8988T (cell line): ENCODE measurements at regions not wholly inside any gene's neighbourhood (a gene's known extent, or its start where the extent isn't known, plus 50 kb on each side); places are given as distances from the start of the nearest gene placed in this dataset.
"Not testable (repeated sequence)": the region's sequence is repeated elsewhere in the genome, so short reads cannot be mapped to it uniquely, and the experiment has no call there.

Experiments
- DNase-seq: peaks from one replicate; pipeline ENCODE4 v3.0.0; 2011

DNA sequence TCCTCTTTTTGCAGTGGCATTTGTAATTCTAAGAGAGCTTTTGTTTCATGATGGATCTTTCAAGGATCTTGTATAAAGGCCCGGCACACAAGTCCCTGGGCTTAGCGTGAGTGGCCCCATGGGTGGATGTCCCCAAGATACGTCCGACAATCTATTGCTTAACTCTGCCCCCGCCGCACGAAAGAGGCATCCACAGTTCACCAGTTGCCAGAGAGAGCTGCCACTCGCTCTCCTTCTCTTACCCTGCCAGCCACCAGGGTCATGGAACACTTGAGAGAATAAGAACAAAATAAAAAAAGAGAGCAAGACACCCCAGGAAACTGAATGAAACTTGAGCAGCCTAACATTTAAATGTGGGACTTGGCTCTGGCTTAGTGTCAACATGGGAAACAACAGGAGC, 92.3 kb downstream of the CTAGE1 start:
- DNase-seq, result no peak

DNA sequence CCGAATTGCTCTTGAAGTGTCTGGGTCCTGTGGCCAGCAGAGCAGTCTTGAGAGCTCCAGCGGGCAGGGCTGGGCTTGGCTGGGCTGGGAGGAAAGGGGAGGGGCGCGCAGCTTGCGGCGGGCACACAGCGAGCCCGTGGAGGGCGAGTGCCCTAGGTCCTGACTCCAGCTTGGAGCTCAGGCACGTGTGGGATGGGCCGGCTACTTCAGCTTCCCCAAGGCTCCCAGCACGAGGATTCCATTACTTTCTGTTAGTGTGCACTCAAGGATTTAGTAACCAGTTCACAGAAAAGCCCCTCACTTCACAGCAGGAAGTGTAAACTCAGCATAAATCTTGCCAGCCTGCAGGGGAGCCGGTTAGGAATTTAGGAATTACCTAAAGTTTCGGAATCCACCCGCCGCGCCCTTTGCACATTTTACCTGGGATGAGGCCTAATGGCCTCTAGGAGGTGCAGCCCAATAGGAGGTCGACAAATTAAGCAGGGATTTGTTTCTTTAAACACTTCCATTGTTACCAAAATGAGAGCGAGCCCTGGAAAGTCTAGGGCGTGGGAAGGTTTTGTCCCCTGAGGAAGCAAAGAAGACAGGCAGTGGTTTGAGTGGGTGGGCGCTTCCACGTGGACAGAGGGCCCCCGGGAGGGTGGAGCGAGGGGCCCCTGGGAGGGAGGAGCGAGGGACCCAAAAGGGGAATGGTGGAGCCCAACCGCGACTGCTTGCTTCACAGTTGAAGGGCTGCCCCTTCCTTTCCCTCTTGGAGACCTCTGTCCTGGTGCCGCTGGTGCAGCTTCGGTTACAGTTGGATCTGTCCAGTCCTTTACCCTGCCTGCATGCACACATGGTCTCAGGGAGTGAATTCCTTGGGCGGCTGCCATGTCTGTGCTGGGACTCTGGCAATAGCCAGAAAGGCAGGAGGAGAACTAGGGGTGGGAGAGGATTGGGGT, 93.3 kb downstream of the CTAGE1 start:
- no peak for DNase-seq

DNA sequence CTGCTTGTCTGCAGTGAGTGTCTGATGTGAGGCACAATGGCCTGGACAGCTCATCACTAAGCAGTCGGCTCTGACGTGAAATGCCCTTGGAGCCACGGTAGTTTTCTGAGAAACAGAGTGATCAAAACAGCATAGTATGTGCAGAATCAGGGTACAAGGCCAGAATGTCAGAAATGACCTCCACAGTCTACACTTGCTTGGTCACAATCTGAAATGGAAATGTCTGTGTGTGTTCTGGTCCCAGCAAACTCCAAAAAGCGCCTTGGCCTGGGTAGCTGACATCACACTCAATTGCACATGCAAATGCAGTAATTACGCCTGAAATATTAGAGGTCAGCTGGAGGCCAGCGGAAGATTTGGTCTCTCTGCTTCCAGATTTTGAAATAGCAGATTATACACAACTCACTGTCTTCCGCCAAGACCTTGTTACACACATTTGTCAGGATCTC, 95.4 kb downstream of the CTAGE1 start:
- no peak for DNase-seq

DNA sequence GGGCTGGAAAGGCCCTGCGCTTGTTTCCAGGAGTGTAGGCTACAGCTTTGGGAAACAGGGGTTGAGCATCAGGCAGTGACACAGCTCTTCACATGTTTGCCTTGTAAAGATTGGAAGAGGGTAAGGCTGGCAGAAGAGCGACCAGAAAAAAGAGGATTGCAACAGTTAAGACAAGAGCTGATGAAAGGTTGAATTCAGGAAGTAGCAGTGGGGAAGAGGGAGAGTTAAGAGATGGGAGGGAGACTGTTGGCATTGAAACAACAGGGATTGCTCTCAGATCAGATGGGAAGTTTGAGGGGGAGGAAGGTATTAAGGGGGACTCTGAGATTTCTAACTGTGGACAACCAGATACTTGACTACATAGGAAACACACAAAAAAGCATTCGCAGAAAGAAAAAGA, 96.9 kb downstream of the CTAGE1 start:
- no peak for DNase-seq

DNA sequence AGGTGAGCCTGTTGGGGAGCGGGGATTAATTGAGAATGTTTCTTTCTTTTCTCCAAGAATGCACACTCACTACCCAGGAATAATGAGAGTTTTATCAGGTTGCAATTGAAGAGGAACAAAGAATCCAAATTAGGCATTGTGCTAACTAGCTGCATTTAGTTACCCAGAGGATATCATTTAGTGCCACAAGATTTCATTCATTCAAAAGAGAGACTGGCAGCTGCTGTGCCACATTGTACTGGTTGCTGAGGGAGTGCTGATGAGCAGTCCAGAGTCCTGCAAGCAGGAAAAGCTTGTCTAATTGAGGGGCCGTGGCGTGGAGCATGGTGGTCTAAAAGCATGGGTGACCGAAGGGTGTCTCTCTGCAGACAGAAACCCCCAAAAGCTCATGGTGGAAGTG, 97.6 kb downstream of the CTAGE1 start:
- no peak for DNase-seq

DNA sequence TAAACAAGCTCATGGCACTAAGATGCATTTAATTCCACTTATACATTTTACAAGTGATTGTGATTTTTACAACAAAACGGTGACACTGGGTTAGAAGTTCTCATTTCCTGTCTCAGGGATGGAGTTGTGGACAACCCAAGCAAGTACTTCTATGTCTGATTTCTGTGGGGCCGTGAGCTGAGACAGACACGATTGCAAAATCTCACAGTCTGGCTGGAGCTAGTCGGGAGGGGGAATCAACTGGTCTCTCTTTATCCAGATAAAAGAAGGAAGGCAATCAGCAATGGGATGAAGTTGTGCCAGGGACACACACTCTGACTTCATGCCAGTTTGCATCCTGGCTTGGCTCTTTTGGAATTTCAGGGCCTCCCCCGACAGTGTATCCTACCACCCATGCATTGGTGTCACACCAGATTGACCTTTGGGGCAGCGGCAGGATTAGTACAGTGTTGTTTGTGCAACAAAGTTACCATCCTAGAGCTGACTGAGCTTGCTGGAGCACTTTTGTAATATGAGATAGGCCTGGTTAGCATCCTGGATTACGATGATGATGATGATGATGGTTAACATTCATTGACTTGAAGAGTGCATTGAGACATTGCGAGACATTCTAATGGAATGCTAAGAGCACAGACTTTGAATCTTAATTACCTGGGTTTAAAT, 98.8 kb downstream of the CTAGE1 start:
- DNase-seq, result no peak

DNA sequence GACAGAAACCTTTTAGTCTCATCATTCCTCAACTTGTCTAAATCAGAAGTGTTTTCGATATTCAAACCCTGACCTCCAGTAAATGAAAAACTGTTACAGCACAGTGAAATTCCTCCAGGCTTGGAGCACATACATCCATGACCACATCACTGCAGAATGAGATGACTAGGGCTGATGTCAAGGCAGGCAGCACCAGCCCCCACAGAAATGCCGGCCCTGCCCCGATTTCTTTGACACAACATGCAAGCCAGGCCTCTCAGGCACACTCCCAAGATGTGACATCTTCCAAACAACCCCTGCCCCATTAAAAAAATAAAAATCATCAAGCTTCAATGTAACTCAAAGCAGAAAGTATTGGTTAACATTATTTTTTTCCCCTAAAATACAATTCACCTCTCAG, 103.3 kb downstream of the CTAGE1 start:
- no peak for DNase-seq

DNA sequence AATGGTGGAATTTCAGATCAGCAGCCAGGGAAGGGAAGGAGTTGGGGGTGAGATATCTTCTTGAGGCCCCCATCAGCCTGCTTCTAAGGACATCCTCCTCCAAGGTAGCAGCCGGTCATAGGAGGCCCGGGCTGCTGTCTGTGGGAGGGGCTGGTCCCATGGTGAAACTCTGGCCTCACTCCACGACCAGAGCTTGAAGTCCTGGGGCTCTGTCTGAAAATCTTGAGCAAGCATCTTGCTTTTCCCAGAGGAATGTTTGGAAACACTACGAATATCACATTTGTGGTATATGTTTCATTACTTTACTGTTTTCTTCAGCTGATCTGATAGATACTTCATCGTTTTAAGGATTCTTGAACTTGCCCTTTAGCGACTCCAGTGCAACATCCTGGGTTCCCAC, 103.7 kb downstream of the CTAGE1 start:
- no peak for DNase-seq

DNA sequence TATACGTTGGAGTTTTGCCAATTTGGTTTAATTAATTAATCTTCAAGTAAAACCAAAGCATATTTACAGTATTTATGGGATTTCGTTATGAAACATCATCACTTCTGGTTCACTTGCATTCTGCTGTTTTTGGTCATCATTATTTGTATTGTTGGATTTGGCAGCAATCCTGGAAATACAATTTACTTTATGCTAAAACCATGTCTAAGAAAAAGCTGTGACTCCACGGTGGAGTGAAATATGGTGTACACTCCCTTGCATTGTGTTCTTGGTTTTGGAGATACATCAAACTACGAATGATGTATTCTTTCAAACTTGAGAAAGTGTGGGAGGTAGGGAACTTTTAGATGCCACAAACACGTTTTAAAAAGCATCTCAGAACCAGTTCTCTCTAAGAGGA, 106.4 kb downstream of the CTAGE1 start:
- DNase-seq, result no peak

DNA sequence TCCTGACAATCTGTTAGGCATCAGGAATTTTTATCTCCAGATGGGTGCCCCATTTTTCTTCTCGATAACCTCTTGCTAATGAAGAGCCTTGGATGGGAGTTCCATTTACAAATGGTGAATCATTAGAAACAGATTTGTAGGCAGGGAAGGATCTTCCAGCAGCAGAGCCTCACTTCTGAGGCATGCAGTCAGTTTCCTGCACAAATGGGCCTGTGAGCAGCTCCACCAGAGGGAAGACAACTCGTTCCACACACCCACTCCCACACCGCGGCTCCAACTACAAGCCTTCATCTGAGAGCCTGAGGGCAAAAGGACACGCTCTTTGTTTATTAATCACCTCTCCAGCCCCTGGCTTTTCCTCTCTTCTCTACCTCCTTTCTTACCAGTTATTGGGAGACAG, 108.5 kb downstream of the CTAGE1 start:
- DNase-seq, result no peak

DNA sequence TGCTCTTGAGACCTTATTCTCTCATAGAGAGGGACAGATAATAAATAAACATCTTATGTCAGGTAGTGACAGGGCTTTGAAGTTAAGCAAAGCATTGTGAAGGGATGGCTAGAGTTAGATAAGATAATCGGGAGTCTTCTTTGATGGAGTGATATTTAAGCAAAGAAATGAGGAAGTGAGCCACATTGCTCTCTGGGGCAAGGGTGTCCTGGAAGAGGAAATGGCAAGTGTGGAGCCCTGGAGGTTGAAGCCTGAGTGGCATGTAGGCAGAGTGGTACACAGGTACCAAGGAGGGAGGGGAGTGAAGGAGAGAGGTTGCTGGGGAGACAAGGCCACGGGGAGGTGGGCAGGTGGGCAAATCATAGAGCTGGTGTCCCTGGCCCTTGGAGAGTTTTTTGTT, 110.2 kb downstream of the CTAGE1 start:
- no peak for DNase-seq

DNA sequence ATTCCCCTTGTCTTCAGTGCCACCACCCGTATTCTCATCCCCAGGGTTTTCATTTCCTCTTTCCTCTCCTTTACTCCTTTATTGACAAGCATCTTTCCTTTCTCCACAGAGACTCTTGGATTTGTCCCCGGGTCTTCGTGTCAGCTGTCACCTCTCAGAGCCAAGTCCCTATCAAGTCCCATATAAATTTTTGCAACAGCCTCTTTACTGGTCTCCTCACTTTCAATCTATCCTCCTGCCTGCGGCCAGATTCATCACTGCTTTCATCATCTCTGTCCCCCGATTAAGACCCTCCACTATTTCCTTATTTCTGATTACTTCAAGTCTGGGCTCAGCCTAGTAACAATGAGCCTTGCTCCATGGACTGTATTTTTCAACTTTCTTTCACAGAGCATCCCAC, 113.8 kb downstream of the CTAGE1 start:
- DNase-seq, result no peak

DNA sequence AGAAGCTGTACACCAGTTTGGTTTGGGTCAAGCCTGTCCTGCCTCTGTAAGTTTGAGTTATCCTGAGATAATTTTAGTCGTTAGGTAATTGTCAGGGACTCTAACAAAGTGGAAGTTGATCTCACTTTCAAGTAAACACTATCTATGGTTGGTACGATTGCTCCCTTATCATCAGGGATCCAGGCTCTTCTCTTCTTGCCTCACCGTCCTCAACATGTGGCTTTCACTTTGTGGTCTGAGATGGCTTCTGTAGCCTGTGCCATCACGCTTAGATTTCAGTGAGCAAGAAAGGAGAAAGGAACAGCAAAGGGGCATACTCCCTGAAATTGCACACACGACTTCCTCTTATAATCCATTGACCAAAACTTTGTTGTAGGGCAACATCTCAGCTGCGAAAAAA, 115.6 kb downstream of the CTAGE1 start:
- DNase-seq, result no peak

DNA sequence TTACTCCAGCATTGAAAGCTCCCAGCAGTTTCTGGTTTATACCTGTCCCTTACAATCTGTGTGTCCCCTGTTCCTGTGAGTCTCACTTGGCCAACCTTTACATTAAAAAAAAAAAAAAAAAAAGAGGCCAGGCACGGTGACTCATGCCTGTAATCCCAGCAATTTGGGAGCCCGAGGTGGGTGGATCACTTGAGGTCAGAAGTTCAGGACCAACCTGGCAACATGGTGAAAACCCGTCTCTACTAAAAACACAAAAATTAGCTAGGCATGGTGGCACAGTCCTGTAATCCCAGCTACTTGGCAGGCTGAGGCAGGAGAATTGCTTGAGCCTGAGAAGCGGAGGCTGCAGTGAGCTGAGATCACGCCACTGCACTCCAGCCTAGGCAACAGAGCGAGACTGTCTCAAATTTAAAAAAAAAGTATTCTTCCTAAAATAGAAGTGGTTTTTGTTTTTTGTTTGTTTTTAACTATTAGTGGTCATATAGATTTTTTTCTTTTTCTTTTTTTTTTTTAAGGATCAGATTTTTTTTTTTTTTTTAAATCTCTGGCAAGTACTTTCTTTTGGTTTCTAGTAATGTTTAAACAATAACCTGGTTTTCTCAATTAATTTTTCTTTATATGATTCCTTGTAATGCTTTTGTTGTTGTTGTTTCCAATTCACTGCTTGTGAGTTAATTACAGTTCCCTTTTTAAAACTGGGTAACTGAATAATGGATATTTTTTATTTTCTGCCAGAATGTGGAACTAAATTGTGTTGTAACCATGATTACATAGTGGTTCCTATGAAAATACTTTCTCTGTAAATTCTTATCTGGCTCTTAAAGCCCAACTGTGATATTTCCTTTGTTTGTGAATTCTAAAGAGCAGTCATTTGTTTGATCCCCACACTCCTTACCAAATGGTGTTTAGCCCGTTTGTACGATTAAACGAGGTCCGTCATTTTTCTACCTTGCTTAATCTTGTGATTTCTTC, 116.8 kb downstream of the CTAGE1 start:
- DNase-seq, result no peak

DNA sequence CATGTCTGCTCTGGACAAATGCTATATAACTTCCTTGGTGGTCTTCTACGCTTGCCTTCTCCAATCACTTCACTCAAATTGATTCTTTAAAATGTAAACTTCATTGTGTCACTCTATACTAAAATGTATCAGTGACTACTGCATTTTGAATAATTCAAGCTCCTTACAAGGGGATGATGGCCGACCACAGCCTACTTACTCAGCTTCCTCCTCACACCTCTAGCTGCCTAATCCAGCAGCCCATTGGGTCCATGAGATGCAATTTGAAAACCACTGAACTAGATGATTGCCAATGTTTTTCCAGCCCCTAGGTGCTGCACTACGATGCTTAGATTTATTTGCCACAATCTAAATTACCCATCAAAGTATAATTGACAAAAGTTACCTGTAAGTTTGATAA, 120.7 kb downstream of the CTAGE1 start:
- no peak for DNase-seq

DNA sequence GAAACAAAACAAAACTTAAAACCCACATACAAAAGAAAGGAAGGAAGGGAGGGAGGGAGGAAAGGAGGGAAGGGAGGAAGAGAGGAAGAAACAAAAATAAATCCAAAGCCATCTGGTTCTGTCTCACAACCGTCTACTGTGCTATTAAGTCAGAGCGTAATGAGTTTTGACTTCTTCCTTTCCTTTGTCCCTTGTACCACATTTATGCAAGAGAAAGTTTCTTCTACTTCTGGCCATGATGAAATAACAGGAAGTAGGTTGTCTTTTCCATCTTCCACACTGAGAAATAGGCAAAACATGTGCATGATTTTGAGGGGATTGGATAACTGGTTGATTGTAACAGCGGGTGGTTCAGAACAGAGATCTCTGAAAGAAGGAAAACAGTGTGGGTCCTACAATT, 121.4 kb downstream of the CTAGE1 start:
- DNase-seq, result no peak

DNA sequence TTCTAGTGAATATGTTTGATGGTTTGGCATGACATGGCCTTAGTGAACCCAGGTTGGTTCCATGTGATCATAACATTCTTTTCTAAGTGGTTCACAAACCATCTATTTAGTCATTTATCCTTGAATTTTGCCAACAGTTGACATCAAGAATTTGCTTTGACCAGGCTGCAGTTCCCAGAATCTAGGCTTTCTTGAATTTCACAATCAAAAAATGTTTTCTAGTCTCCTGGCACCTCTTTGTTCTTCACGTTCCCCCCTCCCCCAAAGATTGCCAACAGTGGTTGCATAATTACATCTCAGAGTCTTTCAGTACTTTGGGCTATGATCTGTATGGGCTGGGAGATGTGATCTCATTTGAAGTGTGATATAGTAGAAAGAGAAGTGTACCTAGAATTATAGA, 124.0 kb downstream of the GATA6 start:
- DNase-seq, result no peak

DNA sequence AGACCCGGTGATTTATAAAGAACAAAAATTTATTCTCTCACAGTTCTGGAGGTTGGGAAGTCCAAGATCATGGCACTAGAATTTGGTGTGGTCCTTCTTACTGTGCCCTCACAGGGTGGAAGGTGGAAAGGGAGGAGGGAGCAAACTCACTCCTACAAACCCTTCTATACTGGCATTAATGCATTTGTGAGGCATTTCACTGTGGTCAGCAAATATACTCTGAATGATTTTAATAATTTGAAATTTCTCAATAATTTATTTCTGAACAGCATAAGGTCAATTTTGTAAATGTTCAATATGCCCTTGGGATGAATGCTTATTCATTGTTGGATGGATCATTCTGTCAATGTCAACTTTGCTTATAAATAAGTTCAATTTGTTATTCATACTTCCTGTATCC, 120.6 kb downstream of the GATA6 start:
- no peak for DNase-seq

DNA sequence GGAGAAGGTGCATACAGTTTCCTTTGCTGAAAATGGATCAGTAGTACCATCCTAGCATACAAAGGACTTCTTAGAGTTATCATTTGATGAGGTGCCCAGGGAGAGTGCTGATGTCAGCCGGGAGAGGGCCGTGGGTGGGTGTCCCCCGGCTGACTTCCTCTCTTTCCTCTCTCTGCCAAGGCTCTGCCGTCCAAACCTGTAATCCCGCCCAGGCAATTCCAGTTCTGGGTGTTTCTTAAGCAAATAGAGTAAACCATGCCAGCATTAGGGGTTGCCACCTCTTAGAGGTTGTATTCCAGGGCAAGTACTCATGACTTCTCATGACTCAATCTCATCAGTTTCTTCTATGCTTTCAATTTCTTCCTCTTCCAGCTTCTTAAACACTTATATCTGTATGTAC, 117.2 kb downstream of the GATA6 start:
- no peak for DNase-seq

DNA sequence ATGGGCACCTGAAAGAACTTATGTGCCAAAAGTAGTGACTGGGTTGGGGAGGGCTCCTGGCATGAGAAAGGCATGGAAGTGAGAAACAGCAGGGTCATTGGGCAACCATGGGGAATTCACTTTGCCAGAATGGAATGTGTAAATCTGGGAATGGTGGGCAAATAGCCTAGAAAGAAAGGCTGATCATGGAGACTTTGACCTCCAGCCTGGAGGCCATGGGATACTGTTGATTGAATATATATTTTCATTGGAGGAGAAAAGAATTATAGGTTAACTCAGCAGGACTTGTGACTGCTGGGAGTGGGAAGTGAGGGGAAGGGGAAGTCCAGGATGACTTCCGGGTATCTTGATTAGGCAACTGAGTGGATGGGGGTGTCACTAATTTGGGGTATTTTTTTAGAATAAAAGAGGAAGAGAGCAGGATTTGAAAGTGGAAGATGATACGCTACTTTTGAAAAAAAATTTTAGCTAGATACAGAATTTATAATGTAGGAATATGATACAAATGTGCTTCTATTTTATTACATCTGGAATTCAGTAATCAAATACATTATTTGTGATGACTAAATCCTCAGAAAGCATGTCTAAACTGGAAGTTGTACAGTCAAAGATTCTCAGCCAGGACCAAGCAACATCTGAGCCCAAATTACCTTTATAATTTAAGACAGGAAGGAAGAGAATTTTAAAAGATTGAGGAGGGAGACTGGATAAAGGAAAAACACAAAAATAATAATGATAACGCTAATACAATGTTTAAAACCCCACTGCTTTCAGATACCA, 116.2 kb downstream of the GATA6 start:
- DNase-seq, result no peak

DNA sequence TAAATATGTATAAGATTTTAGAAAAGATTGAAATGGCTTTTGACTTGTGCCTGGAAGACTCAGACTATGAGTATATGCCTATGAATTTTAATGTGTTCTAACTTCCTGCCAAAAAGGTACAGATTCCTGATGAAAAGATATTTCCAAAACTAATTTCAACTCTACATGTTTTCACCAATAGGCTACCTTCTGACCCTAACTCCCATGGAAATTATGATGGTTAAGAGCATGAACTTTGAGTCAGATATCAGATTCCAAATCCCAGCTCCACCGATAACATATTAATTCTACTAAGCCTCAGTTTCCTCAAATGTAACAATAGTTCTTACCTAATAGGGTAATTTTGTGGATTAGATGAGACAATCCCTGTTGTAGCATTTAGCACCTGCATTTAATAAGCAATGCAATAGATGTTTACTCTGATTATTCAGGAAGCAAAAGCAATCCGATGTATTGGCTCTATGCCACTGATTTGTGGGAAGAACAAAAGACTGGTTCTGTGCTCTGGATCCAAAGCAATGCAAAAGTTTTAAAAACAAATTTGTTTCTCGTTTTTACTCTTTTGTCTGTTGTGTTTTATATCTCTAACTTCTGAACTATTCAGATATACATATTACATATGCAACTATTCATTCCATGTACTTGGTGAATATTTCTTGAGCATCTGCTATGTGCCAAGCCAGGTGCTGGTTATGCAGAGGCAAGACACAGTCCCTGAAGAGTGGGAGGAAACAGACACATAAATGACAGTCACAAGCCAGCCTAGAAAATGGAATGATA, 115.4 kb downstream of the GATA6 start:
- DNase-seq, result no peak

DNA sequence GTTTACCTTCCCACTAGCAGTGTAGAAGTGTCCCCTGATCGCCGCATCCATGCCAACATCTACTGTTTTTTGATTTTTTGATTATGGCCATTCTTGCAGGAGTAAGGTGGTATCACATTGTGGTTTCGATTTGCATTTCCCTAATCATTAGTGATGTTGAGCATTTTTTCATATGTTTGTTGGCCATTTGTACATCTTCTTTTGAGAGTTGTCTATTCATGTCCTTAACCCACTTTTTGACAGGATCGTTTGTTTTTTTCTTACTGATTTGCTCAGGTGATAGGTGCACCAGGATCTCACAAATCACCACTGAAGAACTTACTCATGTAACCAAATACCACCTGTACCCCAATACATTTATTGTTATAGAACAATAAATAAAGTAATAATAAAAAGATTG, 114.5 kb downstream of the GATA6 start:
- DNase-seq, result not testable (repeated sequence)
